ENCODE measurements at regions not wholly inside any gene's neighbourhood (a gene's known extent, or its start where the extent isn't known, plus 50 kb on each side); places are given as distances from the start of the nearest gene placed in this dataset.

DNA sequence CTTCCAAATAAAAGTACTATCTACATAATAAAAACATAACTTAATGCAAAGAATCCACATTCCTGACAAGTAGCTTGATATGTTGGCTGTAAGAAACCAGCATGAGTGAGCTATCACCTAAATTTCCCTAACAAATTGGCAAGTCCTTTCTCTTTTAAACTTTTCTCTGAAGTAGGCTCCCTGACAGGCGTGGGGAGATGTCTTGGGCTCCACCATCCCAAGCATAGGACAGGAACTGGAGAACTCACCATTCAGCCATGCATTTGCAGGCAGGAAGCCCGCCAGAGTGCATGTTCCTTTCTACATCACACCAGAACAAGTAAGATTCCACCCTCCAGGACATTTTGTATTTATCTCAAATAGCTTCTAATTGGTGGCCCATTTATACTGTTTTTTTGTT is 921.9 kb upstream of the CELF4 start:
- Histone ChIP-seq H4K8ac (ENCODE audit: low read depth, low read length) (no peak overlapping the region), H3K18ac (ENCODE audit: low read length) (no peak overlapping the region), H3K9ac (ENCODE audit: low read depth, low read length, poor library complexity) (no peak overlapping the region), H4K91ac (ENCODE audit: low read depth, low read length, poor library complexity) (no peak overlapping the region), H3K23ac (ENCODE audit: low read depth, low read length, poor library complexity) (no peak overlapping the region), H2AFZ (ENCODE audit: low read length) (no peak overlapping the region), H3K27ac (replicated peaks; ENCODE audit: low read length) (no peak overlapping the region), H3K4me3 (ENCODE audit: low read length in 2 of 2) (no peak overlapping the region), H3K36me3 (replicated peaks in 1 of 2; ENCODE audit: control insufficient read depth in 2 of 2, insufficient read depth in 2 of 2, low read length in 2 of 2) (no peaks in the 10 kb centered on the region), H2BK12ac (ENCODE audit: low read length) (no peak overlapping the region), H2BK5ac (ENCODE audit: low read length) (no peak overlapping the region), H3K4me2 (ENCODE audit: insufficient read depth, low read length, poor library complexity, severe bottlenecking) (no peak overlapping the region), H3K9me3 (replicated peaks in 1 of 2; ENCODE audit: control insufficient read depth in 2 of 2, insufficient read depth in 1 of 2, low read depth in 1 of 2, low read length in 2 of 2) (no peaks in the 10 kb centered on the region), H3K4ac (ENCODE audit: low read length) (no peak overlapping the region), H2AK5ac (ENCODE audit: low read depth, low read length) (no peak overlapping the region), H2BK120ac (ENCODE audit: low read depth, low read length) (no peak overlapping the region), H3K79me1 (ENCODE audit: low read depth, low read length) (no peaks in the 10 kb centered on the region), H3K14ac (ENCODE audit: low read length) (no peak overlapping the region), H3K27me3 (ENCODE audit: control insufficient read depth in 3 of 3, insufficient read depth in 3 of 3, low read depth in 1 of 3, low read length in 3 of 3) (no peaks in the 10 kb centered on the region), H3K4me1 (ENCODE audit: control insufficient read depth in 2 of 2, insufficient read depth in 1 of 2, low read depth in 1 of 2, low read length in 2 of 2) (no peaks in the 10 kb centered on the region), H2BK15ac (ENCODE audit: low read length) (no peak overlapping the region)
- DNase-seq (ENCODE audit: low spot score), result no peak
- WGBS, 2 donors (ENCODE audit: extremely low coverage in 2 of 2, insufficient read length in 2 of 2, insufficient replicate concordance in 1 of 2), result no CpG with 5 or more reads among the region's 2 CpGs

DNA sequence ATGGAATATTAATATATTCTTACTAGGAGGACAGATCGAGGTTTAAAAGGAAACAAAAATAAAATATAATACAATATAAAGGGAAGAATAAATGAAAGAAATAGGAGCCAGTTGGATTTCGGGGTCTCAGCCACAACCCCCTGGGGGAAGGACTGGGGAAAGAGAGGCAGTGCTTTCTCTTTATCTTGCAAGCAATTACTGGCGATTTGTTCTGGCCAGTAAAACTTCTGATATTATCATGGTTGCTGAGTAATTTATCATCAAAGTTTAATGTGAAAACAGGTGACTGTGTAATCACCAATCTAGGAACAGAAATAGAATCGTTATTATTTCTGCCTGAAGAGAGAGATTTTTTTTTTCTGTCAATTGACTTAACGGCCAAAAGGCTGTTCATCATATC is 917.7 kb upstream of the CELF4 start:
- no peak overlapping the region for H3K18ac ChIP-seq (ENCODE audit: low read length)
- WGBS, 2 donors (ENCODE audit: extremely low coverage in 2 of 2, insufficient read length in 2 of 2, insufficient replicate concordance in 1 of 2), result no CpG with 5 or more reads among the region's 5 CpGs
- no peak for DNase-seq (ENCODE audit: low spot score)
- no peak overlapping the region for H3K23ac ChIP-seq (ENCODE audit: low read depth, low read length, poor library complexity)
- no peaks in the 10 kb centered on the region for H3K9me3 ChIP-seq (replicated peaks in 1 of 2; ENCODE audit: control insufficient read depth in 2 of 2, insufficient read depth in 1 of 2, low read depth in 1 of 2, low read length in 2 of 2)
- no peaks in the 10 kb centered on the region for H3K36me3 ChIP-seq (replicated peaks in 1 of 2; ENCODE audit: control insufficient read depth in 2 of 2, insufficient read depth in 2 of 2, low read length in 2 of 2)
- no peak overlapping the region for H4K91ac ChIP-seq (ENCODE audit: low read depth, low read length, poor library complexity)
- no peak overlapping the region for H2BK12ac ChIP-seq (ENCODE audit: low read length)
- H2BK120ac ChIP-seq (ENCODE audit: low read depth, low read length), result no peak overlapping the region
- H3K4me2 ChIP-seq (ENCODE audit: insufficient read depth, low read length, poor library complexity, severe bottlenecking), result no peak overlapping the region
- H3K4me3 ChIP-seq (ENCODE audit: low read length in 2 of 2), result no peak overlapping the region
- no peaks in the 10 kb centered on the region for H3K4me1 ChIP-seq (ENCODE audit: control insufficient read depth in 2 of 2, insufficient read depth in 1 of 2, low read depth in 1 of 2, low read length in 2 of 2)
- no peak overlapping the region for H3K4ac ChIP-seq (ENCODE audit: low read length)
- no peak overlapping the region for H3K14ac ChIP-seq (ENCODE audit: low read length)
- H3K79me1 ChIP-seq (ENCODE audit: low read depth, low read length), result no peaks in the 10 kb centered on the region
- no peak overlapping the region for H2BK5ac ChIP-seq (ENCODE audit: low read length)
- H4K8ac ChIP-seq (ENCODE audit: low read depth, low read length), result no peak overlapping the region
- H2AFZ ChIP-seq (ENCODE audit: low read length), result no peak overlapping the region
- H3K27ac ChIP-seq (replicated peaks; ENCODE audit: low read length), result no peak overlapping the region
- H2BK15ac ChIP-seq (ENCODE audit: low read length), result no peak overlapping the region
- no peaks in the 10 kb centered on the region for H3K27me3 ChIP-seq (ENCODE audit: control insufficient read depth in 3 of 3, insufficient read depth in 3 of 3, low read depth in 1 of 3, low read length in 3 of 3)
- no peak overlapping the region for H3K9ac ChIP-seq (ENCODE audit: low read depth, low read length, poor library complexity)
- H2AK5ac ChIP-seq (ENCODE audit: low read depth, low read length), result no peak overlapping the region

DNA sequence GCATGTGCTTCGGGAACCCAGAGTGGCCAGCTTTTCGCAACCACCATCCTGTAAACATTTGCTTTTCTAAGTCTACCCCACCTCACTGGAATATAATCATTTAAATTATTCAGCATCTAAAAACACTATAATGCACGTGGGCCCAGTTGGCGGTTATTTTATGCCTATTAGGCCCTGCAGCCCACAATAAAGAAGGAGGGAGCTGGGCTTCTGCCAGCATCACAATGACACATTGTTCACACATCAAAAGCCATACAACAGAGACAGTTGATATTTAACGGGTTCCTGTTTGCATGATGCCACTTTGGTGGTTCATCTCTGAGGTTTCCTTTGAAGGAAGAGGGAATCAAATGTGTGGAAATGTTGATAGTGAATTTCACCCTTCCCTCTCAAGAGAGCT is 916.0 kb upstream of the CELF4 start:
- no CpG with 5 or more reads among the region's 5 CpGs for WGBS, 2 donors (ENCODE audit: extremely low coverage in 2 of 2, insufficient read length in 2 of 2, insufficient replicate concordance in 1 of 2)
- Histone ChIP-seq H2BK120ac (ENCODE audit: low read depth, low read length) (no peak overlapping the region), H3K27ac (replicated peaks; ENCODE audit: low read length) (no peak overlapping the region), H2BK5ac (ENCODE audit: low read length) (no peak overlapping the region), H2AFZ (ENCODE audit: low read length) (no peak overlapping the region), H3K14ac (ENCODE audit: low read length) (no peak overlapping the region), H3K36me3 (replicated peaks in 1 of 2; ENCODE audit: control insufficient read depth in 2 of 2, insufficient read depth in 2 of 2, low read length in 2 of 2) (no peaks in the 10 kb centered on the region), H3K9me3 (replicated peaks in 1 of 2; ENCODE audit: control insufficient read depth in 2 of 2, insufficient read depth in 1 of 2, low read depth in 1 of 2, low read length in 2 of 2) (no peaks in the 10 kb centered on the region), H3K23ac (ENCODE audit: low read depth, low read length, poor library complexity) (no peak overlapping the region), H3K18ac (ENCODE audit: low read length) (no peak overlapping the region), H2AK5ac (ENCODE audit: low read depth, low read length) (no peak overlapping the region), H3K79me1 (ENCODE audit: low read depth, low read length) (no peaks in the 10 kb centered on the region), H3K27me3 (ENCODE audit: control insufficient read depth in 3 of 3, insufficient read depth in 3 of 3, low read depth in 1 of 3, low read length in 3 of 3) (no peaks in the 10 kb centered on the region), H4K8ac (ENCODE audit: low read depth, low read length) (no peak overlapping the region), H3K9ac (ENCODE audit: low read depth, low read length, poor library complexity) (no peak overlapping the region), H2BK12ac (ENCODE audit: low read length) (no peak overlapping the region), H2BK15ac (ENCODE audit: low read length) (no peak overlapping the region), H3K4ac (ENCODE audit: low read length) (no peak overlapping the region), H4K91ac (ENCODE audit: low read depth, low read length, poor library complexity) (no peak overlapping the region), H3K4me3 (ENCODE audit: low read length in 2 of 2) (no peak overlapping the region), H3K4me2 (ENCODE audit: insufficient read depth, low read length, poor library complexity, severe bottlenecking) (no peak overlapping the region), H3K4me1 (ENCODE audit: control insufficient read depth in 2 of 2, insufficient read depth in 1 of 2, low read depth in 1 of 2, low read length in 2 of 2) (no peaks in the 10 kb centered on the region)
- DNase-seq (ENCODE audit: low spot score), result no peak

DNA sequence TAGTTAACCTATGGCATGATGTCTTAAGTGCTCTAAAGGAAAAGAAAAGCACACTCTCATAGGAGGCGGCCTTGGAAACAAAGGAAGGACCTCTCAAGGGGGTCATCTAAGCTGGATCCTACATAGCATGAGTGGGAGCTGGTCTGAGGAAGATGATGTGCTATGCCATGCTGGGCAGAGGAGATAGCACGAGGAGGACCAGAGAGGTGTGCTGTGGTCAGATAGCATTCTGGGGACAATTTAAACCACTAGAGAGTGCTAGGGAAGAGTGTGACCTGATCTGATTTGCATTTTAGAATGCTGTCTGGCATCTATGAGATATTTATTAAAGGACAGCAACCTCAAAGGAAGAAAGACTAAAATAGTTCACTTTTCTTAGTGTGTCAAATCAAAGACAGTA is 910.1 kb upstream of the CELF4 start:
- no peak overlapping the region for H3K9ac ChIP-seq (ENCODE audit: low read depth, low read length, poor library complexity)
- no peak overlapping the region for H2AK5ac ChIP-seq (ENCODE audit: low read depth, low read length)
- H3K36me3 ChIP-seq (replicated peaks in 1 of 2; ENCODE audit: control insufficient read depth in 2 of 2, insufficient read depth in 2 of 2, low read length in 2 of 2), result no peaks in the 10 kb centered on the region
- H2BK120ac ChIP-seq (ENCODE audit: low read depth, low read length), result no peak overlapping the region
- H3K23ac ChIP-seq (ENCODE audit: low read depth, low read length, poor library complexity), result no peak overlapping the region
- no peak overlapping the region for H4K91ac ChIP-seq (ENCODE audit: low read depth, low read length, poor library complexity)
- WGBS, 2 donors (ENCODE audit: extremely low coverage in 2 of 2, insufficient read length in 2 of 2, insufficient replicate concordance in 1 of 2), result no CpG with 5 or more reads among the region's 2 CpGs
- no peaks in the 10 kb centered on the region for H3K79me1 ChIP-seq (ENCODE audit: low read depth, low read length)
- no peak overlapping the region for H2BK12ac ChIP-seq (ENCODE audit: low read length)
- no peak overlapping the region for H2BK15ac ChIP-seq (ENCODE audit: low read length)
- no peak overlapping the region for H4K8ac ChIP-seq (ENCODE audit: low read depth, low read length)
- no peak overlapping the region for H3K18ac ChIP-seq (ENCODE audit: low read length)
- no peaks in the 10 kb centered on the region for H3K9me3 ChIP-seq (replicated peaks in 1 of 2; ENCODE audit: control insufficient read depth in 2 of 2, insufficient read depth in 1 of 2, low read depth in 1 of 2, low read length in 2 of 2)
- no peak for DNase-seq (ENCODE audit: low spot score)
- no peak overlapping the region for H3K4me3 ChIP-seq (ENCODE audit: low read length in 2 of 2)
- H3K4ac ChIP-seq (ENCODE audit: low read length), result no peak overlapping the region
- no peak overlapping the region for H3K14ac ChIP-seq (ENCODE audit: low read length)
- no peaks in the 10 kb centered on the region for H3K27me3 ChIP-seq (ENCODE audit: control insufficient read depth in 3 of 3, insufficient read depth in 3 of 3, low read depth in 1 of 3, low read length in 3 of 3)
- no peak overlapping the region for H2AFZ ChIP-seq (ENCODE audit: low read length)
- no peak overlapping the region for H3K27ac ChIP-seq (replicated peaks; ENCODE audit: low read length)
- no peak overlapping the region for H2BK5ac ChIP-seq (ENCODE audit: low read length)
- H3K4me2 ChIP-seq (ENCODE audit: insufficient read depth, low read length, poor library complexity, severe bottlenecking), result no peak overlapping the region
- H3K4me1 ChIP-seq (ENCODE audit: control insufficient read depth in 2 of 2, insufficient read depth in 1 of 2, low read depth in 1 of 2, low read length in 2 of 2), result no peaks in the 10 kb centered on the region

Data from neuronal stem cell (in vitro differentiated cells).